Liver (tissue), 3 donors: ENCODE measurements at regions not wholly inside any gene's neighbourhood (a gene's known extent, or its start where the extent isn't known, plus 50 kb on each side); places are given as distances from the start of the nearest gene placed in this dataset.

Experiments
- CTCF ChIP-seq: fragments of 150-350 bp; IDR thresholded peaks from 2 replicates; pipeline ENCODE4 v1.5.1; 2017; ENCODE audit warnings: improper control_type of control experiment, low read depth, low read length; ENCODE audit not compliant: missing input control
- EGR1 ChIP-seq, 2 donors: IDR thresholded peaks; 2 replicates each; pipeline ENCODE4 v1.6.1; 2016 to 2018; ENCODE audit warnings: antibody characterized with exemption in 2 of 2, low read depth in 2 of 2
- FOXA2 ChIP-seq: IDR thresholded peaks from 2 replicates; pipeline ENCODE4 v1.6.1; 2016; ENCODE audit warnings: antibody characterized with exemption
- GABPA ChIP-seq, 2 donors: IDR thresholded peaks in 1 of 2; conservative IDR thresholded peaks in 1 of 2; 2 replicates each; pipeline ENCODE4 v1.6.1; 2016; ENCODE audit warnings: antibody characterized with exemption in 2 of 2, mild to moderate bottlenecking in 1 of 2, moderate library complexity in 1 of 2
- MAX ChIP-seq: IDR thresholded peaks from 2 replicates; pipeline ENCODE4 v1.6.1; 2016; ENCODE audit warnings: antibody characterized with exemption
- RAD21 ChIP-seq, 2 donors: IDR thresholded peaks; 2 replicates each; pipeline ENCODE4 v1.6.1; 2016; ENCODE audit warnings: antibody characterized with exemption in 2 of 2, mild to moderate bottlenecking in 2 of 2
- RXRA ChIP-seq, 2 donors: IDR thresholded peaks; 2 replicates each; pipeline ENCODE4 v1.6.1; 2017 to 2018; ENCODE audit warnings: antibody characterized with exemption in 2 of 2, mild to moderate bottlenecking in 1 of 2
- TAF1 ChIP-seq: conservative IDR thresholded peaks from 2 replicates; pipeline ENCODE4 v1.6.1; 2016; ENCODE audit warnings: antibody characterized with exemption, mild to moderate bottlenecking
- TF ChIP-seq, protein P1 (sequence below): IDR thresholded peaks from 2 replicates; pipeline ENCODE4 v1.6.1; 2016; ENCODE audit warnings: antibody characterized with exemption, mild to moderate bottlenecking
- donor health status: healthy.
- donor health status: healthy.

- TF ChIP-seq RAD21 (IDR thresholded peaks at IDR 0.05) (no peak), CTCF (no peak), GABPA (IDR thresholded peaks at IDR 0.05 in 1 of 2, conservative IDR thresholded peaks at IDR 0.05 in 1 of 2) (no peak), MAX (no peak), TAF1 (no peak), FOXA2 (no peak), EGR1 (IDR thresholded peaks at IDR 0.05; ENCODE audit: low read depth in 2 of 2) (no peak), RXRA (IDR thresholded peaks at IDR 0.05) (no peak)
- TF ChIP-seq, protein P1, sequence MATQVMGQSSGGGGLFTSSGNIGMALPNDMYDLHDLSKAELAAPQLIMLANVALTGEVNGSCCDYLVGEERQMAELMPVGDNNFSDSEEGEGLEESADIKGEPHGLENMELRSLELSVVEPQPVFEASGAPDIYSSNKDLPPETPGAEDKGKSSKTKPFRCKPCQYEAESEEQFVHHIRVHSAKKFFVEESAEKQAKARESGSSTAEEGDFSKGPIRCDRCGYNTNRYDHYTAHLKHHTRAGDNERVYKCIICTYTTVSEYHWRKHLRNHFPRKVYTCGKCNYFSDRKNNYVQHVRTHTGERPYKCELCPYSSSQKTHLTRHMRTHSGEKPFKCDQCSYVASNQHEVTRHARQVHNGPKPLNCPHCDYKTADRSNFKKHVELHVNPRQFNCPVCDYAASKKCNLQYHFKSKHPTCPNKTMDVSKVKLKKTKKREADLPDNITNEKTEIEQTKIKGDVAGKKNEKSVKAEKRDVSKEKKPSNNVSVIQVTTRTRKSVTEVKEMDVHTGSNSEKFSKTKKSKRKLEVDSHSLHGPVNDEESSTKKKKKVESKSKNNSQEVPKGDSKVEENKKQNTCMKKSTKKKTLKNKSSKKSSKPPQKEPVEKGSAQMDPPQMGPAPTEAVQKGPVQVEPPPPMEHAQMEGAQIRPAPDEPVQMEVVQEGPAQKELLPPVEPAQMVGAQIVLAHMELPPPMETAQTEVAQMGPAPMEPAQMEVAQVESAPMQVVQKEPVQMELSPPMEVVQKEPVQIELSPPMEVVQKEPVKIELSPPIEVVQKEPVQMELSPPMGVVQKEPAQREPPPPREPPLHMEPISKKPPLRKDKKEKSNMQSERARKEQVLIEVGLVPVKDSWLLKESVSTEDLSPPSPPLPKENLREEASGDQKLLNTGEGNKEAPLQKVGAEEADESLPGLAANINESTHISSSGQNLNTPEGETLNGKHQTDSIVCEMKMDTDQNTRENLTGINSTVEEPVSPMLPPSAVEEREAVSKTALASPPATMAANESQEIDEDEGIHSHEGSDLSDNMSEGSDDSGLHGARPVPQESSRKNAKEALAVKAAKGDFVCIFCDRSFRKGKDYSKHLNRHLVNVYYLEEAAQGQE, result no peak
Measured at GRCh38 chr18:43393174-43393573, 115.9 kb upstream of the SYT4 start.
